SH-SY5Y (cell line): ENCODE measurements at regions not wholly inside any gene's neighbourhood (a gene's known extent, or its start where the extent isn't known, plus 50 kb on each side); places are given as distances from the start of the nearest gene placed in this dataset.

ENCODE experiments used
- GATA2 ChIP-seq: IDR thresholded peaks from 2 replicates; pipeline ENCODE4 v1.6.1; 2011; ENCODE audit warnings: mild to moderate bottlenecking, low read depth, low read length
- GATA3 ChIP-seq: IDR thresholded peaks from 2 replicates; pipeline ENCODE4 v1.6.1; 2011; ENCODE audit warnings: low read depth, mild to moderate bottlenecking, low read length, moderate library complexity

- TF ChIP-seq GATA2 (no peak), GATA3 (no peak)
Measured at GRCh38 chr2:2826621-2827020, 495.5 kb upstream of the MYT1L start.
